ENCODE measurements at regions not wholly inside any gene's neighbourhood (a gene's known extent, or its start where the extent isn't known, plus 50 kb on each side); places are given as distances from the start of the nearest gene placed in this dataset.
"Not testable (repeated sequence)": the region's sequence is repeated elsewhere in the genome, so short reads cannot be mapped to it uniquely, and the experiment has no call there.

GRCh38 chr10:43992816-43993215 lies 344.1 kb upstream of the ZNF32 start:
- not testable (repeated sequence) for DNase-seq

GRCh38 chr10:43986374-43986773 lies 337.7 kb upstream of the ZNF32 start:
- no peak for DNase-seq

GRCh38 chr10:43985941-43986340 lies 337.3 kb upstream of the ZNF32 start:
- no peak for DNase-seq

- no peak for DNase-seq
Measured at GRCh38 chr10:43983856-43984271, 335.2 kb upstream of the ZNF32 start.

- DNase-seq: no peak
Measured at GRCh38 chr10:43983405-43983804, 334.7 kb upstream of the ZNF32 start.

GRCh38 chr10:43982250-43982649 lies 333.6 kb upstream of the ZNF32 start:
- no peak for DNase-seq

GRCh38 chr10:43981696-43982095 lies 333.0 kb upstream of the ZNF32 start:
- no peak for DNase-seq

GRCh38 chr10:43981232-43981631 lies 332.6 kb upstream of the ZNF32 start:
- DNase-seq: no peak

- no peak for DNase-seq
Measured at GRCh38 chr10:43980715-43981114, 332.0 kb upstream of the ZNF32 start.

GRCh38 chr10:43980313-43980712 lies 331.6 kb upstream of the ZNF32 start:
- DNase-seq: no peak

GRCh38 chr10:43979551-43979950 lies 330.9 kb upstream of the ZNF32 start:
- DNase-seq: no peak

- DNase-seq: no peak
Measured at GRCh38 chr10:43978936-43979335, 330.3 kb upstream of the ZNF32 start.

GRCh38 chr10:43978091-43978490 lies 329.4 kb upstream of the ZNF32 start:
- DNase-seq: no peak

- DNase-seq: no peak
Measured at GRCh38 chr10:43976292-43976691, 327.6 kb upstream of the ZNF32 start.

GRCh38 chr10:43973801-43974200 lies 325.1 kb upstream of the ZNF32 start:
- DNase-seq: no peak

GRCh38 chr10:43972976-43973647 lies 324.4 kb upstream of the ZNF32 start:
- DNase-seq: no peak

GRCh38 chr10:43971981-43972380 lies 323.3 kb upstream of the ZNF32 start:
- no peak for DNase-seq

GRCh38 chr10:43971306-43971705 lies 322.6 kb upstream of the ZNF32 start:
- no peak for DNase-seq

- DNase-seq: no peak
Measured at GRCh38 chr10:43970717-43971116, 322.0 kb upstream of the ZNF32 start.

GRCh38 chr10:43970018-43970698 lies 321.5 kb upstream of the ZNF32 start:
- DNase-seq: no peak

- DNase-seq: no peak
Measured at GRCh38 chr10:43969506-43969905, 320.8 kb upstream of the ZNF32 start.

GRCh38 chr10:43968961-43969360 lies 320.3 kb upstream of the ZNF32 start:
- no peak for DNase-seq

- DNase-seq: no peak
Measured at GRCh38 chr10:43968076-43968475, 319.4 kb upstream of the ZNF32 start.

GRCh38 chr10:43966571-43966965 lies 317.9 kb upstream of the ZNF32 start:
- no peak for DNase-seq
